AG09309 (cell line): ENCODE measurements at regions not wholly inside any gene's neighbourhood (a gene's known extent, or its start where the extent isn't known, plus 50 kb on each side); places are given as distances from the start of the nearest gene placed in this dataset.

Experiments
- DNase-seq: peaks from one replicate; pipeline ENCODE4 v3.0.0-alpha.2; 2010; ENCODE audit warnings: low read depth
- H3K4me3 ChIP-seq: 2 replicates; pipeline ENCODE4 v1.5.1; 2011; ENCODE audit warnings: mild to moderate bottlenecking, low read depth, low read length, moderate library complexity; ENCODE audit not compliant: control insufficient read depth
- CTCF ChIP-seq: IDR thresholded peaks from 2 replicates; pipeline ENCODE4 v1.5.1; 2011; ENCODE audit warnings: mild to moderate bottlenecking, low read depth, low read length, inconsistent platforms; ENCODE audit not compliant: insufficient read depth, control insufficient read depth; ENCODE audit errors: missing control alignments

GRCh38 chr21:17440969-17441368 is 71.9 kb upstream of the CXADR start:
- H3K4me3 ChIP-seq, result no peak overlapping the region
- no peak for TF ChIP-seq CTCF

DNA sequence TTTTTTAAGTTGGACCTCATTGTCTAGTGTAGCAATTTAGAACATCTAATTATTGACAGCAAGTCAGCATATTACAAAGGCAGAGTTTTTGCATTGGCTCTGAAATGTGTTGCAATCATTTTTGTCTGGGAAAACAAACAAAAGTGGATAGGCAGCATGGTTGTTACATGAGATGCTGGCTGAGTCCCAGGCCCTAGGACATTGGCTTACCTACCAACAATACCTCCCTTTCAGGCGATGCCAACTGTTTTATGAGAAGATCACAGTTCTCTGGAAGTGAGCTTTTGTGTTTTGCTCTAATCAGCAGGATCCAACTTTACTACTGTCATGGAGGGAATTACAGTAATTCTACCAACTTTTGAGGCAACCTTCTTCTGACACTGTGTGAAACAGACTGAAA is 71.5 kb upstream of the CXADR start:
- no peak for TF ChIP-seq CTCF
- no peak for DNase-seq
- H3K4me3 ChIP-seq, result no peak overlapping the region

More at GRCh38 chr21:17440969-17441368, 71.9 kb upstream of the CXADR start:
- no peak for DNase-seq

GRCh38 chr21:17442165-17442564 is 70.7 kb upstream of the CXADR start:
- DNase-seq, result no peak
- TF ChIP-seq CTCF, result no peak
- no peak overlapping the region for H3K4me3 ChIP-seq

DNA sequence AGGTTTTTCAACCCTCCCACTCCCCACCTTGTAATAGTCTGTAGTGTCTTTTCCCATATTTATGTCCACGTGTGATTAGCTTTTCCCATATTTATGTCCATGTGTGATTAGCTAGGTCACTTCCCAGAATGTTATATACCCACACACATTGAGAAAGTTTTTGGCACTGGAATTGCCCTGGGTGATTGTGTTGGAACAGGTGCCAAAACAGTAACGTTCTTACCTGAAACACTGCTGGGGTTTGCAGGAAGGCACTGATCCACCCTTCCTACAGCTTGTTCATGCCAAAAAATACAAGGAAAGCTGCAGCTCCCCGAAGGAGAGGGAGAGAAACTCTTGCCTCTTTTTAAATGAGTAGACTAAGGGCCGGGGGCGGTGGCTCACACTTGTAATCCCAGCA is 68.0 kb upstream of the CXADR start:
- H3K4me3 ChIP-seq, result no peak overlapping the region
- DNase-seq, result no peak
- no peak for TF ChIP-seq CTCF

DNA sequence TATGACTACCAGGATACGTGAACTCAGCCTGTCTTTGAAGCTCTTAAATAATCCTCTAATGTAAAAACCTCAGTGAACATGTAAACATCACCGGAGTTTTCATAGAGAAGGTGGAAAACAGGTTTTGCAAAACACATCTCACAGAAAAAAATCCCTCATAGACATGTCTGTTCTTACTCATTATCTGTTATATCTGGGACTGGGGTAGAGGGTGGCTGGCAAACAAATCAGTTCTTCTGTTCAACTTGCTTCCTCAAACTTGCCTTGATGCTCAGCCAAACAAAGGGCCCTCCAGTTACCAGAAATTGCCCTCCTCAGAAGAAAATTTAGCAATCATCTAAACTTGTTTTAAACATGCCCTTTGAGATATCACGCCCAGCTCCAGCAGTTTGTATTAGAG is 66.1 kb upstream of the CXADR start:
- no peak for TF ChIP-seq CTCF
- no peak for DNase-seq
- H3K4me3 ChIP-seq, result no peak overlapping the region

DNA sequence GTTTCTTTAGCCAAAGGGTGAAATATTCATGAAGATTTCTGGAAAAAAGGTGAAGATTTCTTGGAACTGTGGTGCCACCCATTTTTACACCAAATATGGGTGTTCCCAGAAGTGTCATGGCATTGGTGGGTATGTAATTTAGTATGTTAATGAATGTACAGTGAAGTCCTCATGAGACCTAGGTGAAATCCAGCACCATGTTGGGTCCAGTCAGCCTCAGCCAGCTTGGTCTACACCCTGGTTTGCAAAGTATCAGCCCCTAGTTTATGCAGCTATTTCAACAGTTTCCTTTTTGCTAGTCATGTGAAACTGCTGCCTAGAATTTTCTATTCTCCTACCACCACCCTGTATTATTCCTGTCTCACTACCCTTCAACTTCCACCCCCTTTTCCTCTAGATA is 63.1 kb upstream of the CXADR start:
- H3K4me3 ChIP-seq, result no peak overlapping the region
- no peak for DNase-seq
- no peak for TF ChIP-seq CTCF

DNA sequence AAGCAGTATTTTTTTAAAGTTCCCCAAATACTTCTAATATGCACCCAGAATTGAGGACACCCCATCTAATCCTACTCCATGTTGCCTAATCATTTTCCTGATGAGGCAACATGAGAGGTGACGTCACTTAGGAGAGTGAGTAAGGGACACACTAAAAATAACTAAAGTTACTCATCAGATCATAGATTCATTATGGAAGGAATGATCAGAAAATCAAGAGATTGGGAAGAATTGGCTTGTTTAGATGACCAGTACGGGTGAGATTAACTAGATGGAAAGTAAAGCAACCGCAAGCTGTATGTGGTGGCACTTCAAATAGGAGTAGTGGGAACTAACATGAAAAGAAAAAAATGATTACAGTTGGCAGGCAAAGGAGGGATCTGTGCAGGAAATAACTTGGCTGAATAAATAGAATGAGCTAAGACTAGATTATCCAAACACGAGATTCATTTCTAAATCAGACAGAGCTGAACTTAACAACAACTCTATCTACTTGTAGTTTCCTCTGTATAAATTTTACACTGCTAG is 61.4 kb upstream of the CXADR start:
- DNase-seq, result peak; percentile 10
- H3K4me3 ChIP-seq, result no peak overlapping the region
- no peak for TF ChIP-seq CTCF
